B cell (primary cell): ENCODE measurements at regions not wholly inside any gene's neighbourhood (a gene's known extent, or its start where the extent isn't known, plus 50 kb on each side); places are given as distances from the start of the nearest gene placed in this dataset.

Experiments
- CTCF ChIP-seq: fragments of 200-600 bp; IDR thresholded peaks from one replicate; pipeline ENCODE4 v1.8.0; 2022; ENCODE audit warnings: antibody characterized with exemption, mild to moderate bottlenecking
- EZH2 ChIP-seq: IDR thresholded peaks from 2 replicates; pipeline ENCODE4 v1.6.1; 2012; ENCODE audit warnings: borderline replicate concordance, low read depth, mild to moderate bottlenecking, moderate library complexity, low read length; ENCODE audit not compliant: insufficient read depth, poor library complexity, severe bottlenecking

GRCh38 chr6:48560408-48560807 is 449.4 kb upstream of the PTCHD4 start:
- TF ChIP-seq EZH2 = no peak
- TF ChIP-seq CTCF = no peak
